GM12873 (cell line): ENCODE measurements at regions not wholly inside any gene's neighbourhood (a gene's known extent, or its start where the extent isn't known, plus 50 kb on each side); places are given as distances from the start of the nearest gene placed in this dataset.

Experiments used
- CTCF ChIP-seq: IDR thresholded peaks from 2 replicates; pipeline ENCODE4 v1.5.1; 2012; ENCODE audit warnings: low read depth, mild to moderate bottlenecking, moderate library complexity, low read length, control low read depth; ENCODE audit not compliant: insufficient read depth; ENCODE audit errors: missing control alignments

GRCh38 chr7:68576366-68576765, 1021.9 kb upstream of the AUTS2 start:
- no peak for TF ChIP-seq CTCF

GRCh38 chr7:68581417-68581816, 1016.9 kb upstream of the AUTS2 start:
- TF ChIP-seq CTCF = no peak

GRCh38 chr7:68587599-68587998, 1010.7 kb upstream of the AUTS2 start:
- no peak for TF ChIP-seq CTCF

GRCh38 chr7:68601826-68602225, 996.4 kb upstream of the AUTS2 start:
- TF ChIP-seq CTCF = no peak

- no peak for TF ChIP-seq CTCF
These were observed 993.7 kb upstream of the AUTS2 start for GRCh38 chr7:68604541-68604940.

GRCh38 chr7:68610701-68611100, 987.6 kb upstream of the AUTS2 start:
- TF ChIP-seq CTCF = no peak

- no peak for TF ChIP-seq CTCF
These were observed 984.9 kb upstream of the AUTS2 start for GRCh38 chr7:68613405-68613804.
